ENCODE measurements at regions not wholly inside any gene's neighbourhood (a gene's known extent, or its start where the extent isn't known, plus 50 kb on each side); places are given as distances from the start of the nearest gene placed in this dataset.

DNA sequence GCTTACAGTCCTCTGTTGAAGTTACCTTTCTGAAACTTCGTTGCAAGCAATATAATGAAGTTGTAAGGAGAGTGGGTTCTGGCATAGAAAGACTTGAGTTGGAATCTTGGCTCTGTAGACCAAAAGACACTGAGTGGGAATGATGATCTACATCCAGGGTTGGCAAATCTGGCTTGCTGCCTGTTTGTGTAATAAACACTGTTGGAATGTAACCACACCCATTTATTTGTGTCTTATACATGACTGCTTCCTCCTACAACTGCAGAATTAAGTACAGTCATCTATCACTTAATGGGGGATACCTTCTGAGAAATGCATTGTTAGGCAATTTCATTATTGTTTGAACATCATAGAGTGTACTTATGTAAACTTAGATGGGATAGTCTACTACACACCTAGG, 178.4 kb upstream of the SUCLG2 start:
- H4K5ac ChIP-seq (ENCODE audit: insufficient read length, low read depth, low read length), result no peak overlapping the region
- H3K56ac ChIP-seq (replicated peaks; ENCODE audit: insufficient read length, low read depth, low read length), result no peak overlapping the region
- FAIRE-seq (no peak), DNase-seq (ENCODE audit: low read depth in 1 of 2, low spot score in 2 of 2) (no peak)
- H3K14ac ChIP-seq (ENCODE audit: insufficient read length), result no peak overlapping the region
- no peak overlapping the region for H3K4me3 ChIP-seq (ENCODE audit: extremely low read depth in 1 of 4, insufficient read depth in 2 of 4, low read depth in 3 of 4, low read length in 4 of 4)
- no peaks in the 10 kb centered on the region for H3K9me3 ChIP-seq (ENCODE audit: insufficient read depth in 2 of 2, low read depth in 1 of 2, low read length in 1 of 2)
- no peaks in the 10 kb centered on the region for H3K4me1 ChIP-seq (replicated peaks in 1 of 4; ENCODE audit: control insufficient read depth in 3 of 4, insufficient read depth in 4 of 4, low read length in 3 of 4)
- no peaks in the 10 kb centered on the region for H3K23me2 ChIP-seq (ENCODE audit: low read depth, low read length)
- no peak overlapping the region for H2BK15ac ChIP-seq (ENCODE audit: low read length)
- H3K79me2 ChIP-seq (ENCODE audit: control insufficient read depth in 1 of 2, insufficient read depth in 2 of 2, low read length in 2 of 2), result no peaks in the 10 kb centered on the region
- H3K23ac ChIP-seq (ENCODE audit: insufficient read length), result no peak overlapping the region
- no peaks in the 10 kb centered on the region for H3K27me3 ChIP-seq (replicated peaks in 1 of 4; ENCODE audit: control insufficient read depth in 3 of 4, extremely low read depth in 1 of 4, insufficient read depth in 3 of 4, low read length in 3 of 4)
- H4K20me1 ChIP-seq (replicated peaks in 1 of 2; ENCODE audit: control insufficient read depth in 1 of 2, insufficient read depth in 2 of 2, low read length in 2 of 2), result no peaks in the 10 kb centered on the region
- H3K18ac ChIP-seq (ENCODE audit: extremely low read depth, low read length), result no peak overlapping the region
- no peak overlapping the region for H2BK20ac ChIP-seq (ENCODE audit: low read length)
- H2BK120ac ChIP-seq (replicated peaks; ENCODE audit: low read depth, low read length), result no peak overlapping the region
- no peak overlapping the region for H3K4ac ChIP-seq (replicated peaks; ENCODE audit: insufficient read length, low read depth, low read length)
- no peak overlapping the region for H2AK5ac ChIP-seq (ENCODE audit: low read depth, low read length)
- H2BK5ac ChIP-seq (ENCODE audit: low read depth, low read length), result no peak overlapping the region
- no peaks in the 10 kb centered on the region for H3K36me3 ChIP-seq (ENCODE audit: control insufficient read depth in 2 of 4, insufficient read depth in 4 of 4, low read length in 3 of 4)
- H4K8ac ChIP-seq (ENCODE audit: extremely low read depth, insufficient read depth, low read length), result no peak overlapping the region
- no peak overlapping the region for H4K91ac ChIP-seq (replicated peaks; ENCODE audit: insufficient read length, low read length)
- no peak overlapping the region for H3K27ac ChIP-seq (ENCODE audit: low read depth, low read length)
- no peak overlapping the region for H2BK12ac ChIP-seq (ENCODE audit: low read depth, low read length)
- 92% methylated on average over 1 of the region's 1 CpG; no CpG with 5 or more reads in 1 of the 2 experiments for WGBS, 2 experiments (ENCODE audit: extremely low coverage in 1 of 2, insufficient coverage in 1 of 2, insufficient read length in 1 of 2, insufficient replicate concordance in 2 of 2, low coverage in 1 of 2, low lambda C conversion rate in 2 of 2, missing lambda C conversion rate in 1 of 2)
- H3K4me2 ChIP-seq (ENCODE audit: insufficient read depth in 1 of 2, low read depth in 2 of 2, low read length in 2 of 2), result no peak overlapping the region
- no peak overlapping the region for H3K9ac ChIP-seq (replicated peaks in 1 of 4; ENCODE audit: extremely low read depth in 1 of 4, low read depth in 3 of 4, low read length in 3 of 4)
- CTCF ChIA-PET (ENCODE audit: partially characterized antibody), result interaction anchor here (0.6 kb wide), 2 partner anchors 10 to 1128 kb away, joined by 3 to 4 read pairs; no protein-coding TSS in a partner anchor
- H2AFZ ChIP-seq (ENCODE audit: low read length), result no peak overlapping the region
- no peaks in the 10 kb centered on the region for H3K79me1 ChIP-seq (ENCODE audit: low read depth, low read length)
- POLR2A ChIA-PET (ENCODE audit: partially characterized antibody), result no interaction called here
- TF ChIP-seq JUND (IDR thresholded peaks at IDR 0.05; ENCODE audit: low read length), result no peak
- no peak for TF ChIP-seq CTBP2 (IDR thresholded peaks at IDR 0.05; ENCODE audit: borderline replicate concordance, insufficient read depth, insufficient read length, low read length)
- TF ChIP-seq SIN3A (conservative IDR thresholded peaks at IDR 0.05 in 1 of 2, IDR thresholded peaks at IDR 0.05 in 1 of 2; ENCODE audit: low read depth in 1 of 2, low read length in 2 of 2), result no peak
- TF ChIP-seq TAF7 (optimal IDR thresholded peaks at IDR 0.05; ENCODE audit: borderline replicate concordance, low read depth, low read length), result no peak
- TF ChIP-seq GABPA (IDR thresholded peaks at IDR 0.05; ENCODE audit: borderline replicate concordance, insufficient read depth, low read length), result no peak
- no peak for TF ChIP-seq BACH1 (IDR thresholded peaks at IDR 0.05; ENCODE audit: low read length)
- TF ChIP-seq, protein P1, sequence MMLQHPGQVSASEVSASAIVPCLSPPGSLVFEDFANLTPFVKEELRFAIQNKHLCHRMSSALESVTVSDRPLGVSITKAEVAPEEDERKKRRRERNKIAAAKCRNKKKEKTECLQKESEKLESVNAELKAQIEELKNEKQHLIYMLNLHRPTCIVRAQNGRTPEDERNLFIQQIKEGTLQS (IDR thresholded peaks at IDR 0.05; ENCODE audit: insufficient read depth, low read depth, low read length), result no peak
- no peak for TF ChIP-seq CBX8 (IDR thresholded peaks at IDR 0.05; ENCODE audit: borderline replicate concordance, low read depth, low read length)
- TF ChIP-seq NRF1 (IDR thresholded peaks at IDR 0.05; ENCODE audit: low read depth, low read length), result no peak
- no peak for TF ChIP-seq ZNF274 (IDR thresholded peaks at IDR 0.05; ENCODE audit: borderline replicate concordance, extremely low read depth, low read length)
- no peak for TF ChIP-seq SAP30 (IDR thresholded peaks at IDR 0.05; ENCODE audit: insufficient read depth, insufficient replicate concordance, low read length)
- no peak for TF ChIP-seq RBBP5 (IDR thresholded peaks at IDR 0.05; ENCODE audit: borderline replicate concordance, low read depth, low read length)
- no peak for TF ChIP-seq PHF8 (conservative IDR thresholded peaks at IDR 0.05; ENCODE audit: low read depth, low read length)
- TF ChIP-seq CHD1 (IDR thresholded peaks at IDR 0.05; ENCODE audit: low read depth, low read length), result no peak
